Left ventricle myocardium inferior (tissue), 1 donor: ENCODE measurements at regions not wholly inside any gene's neighbourhood (a gene's known extent, or its start where the extent isn't known, plus 50 kb on each side); places are given as distances from the start of the nearest gene placed in this dataset.

Experiments
- DNase-seq: peaks from one replicate; pipeline ENCODE4 v3.0.0-alpha.2; 2020
- H3K27ac ChIP-seq: fragments of 200-600 bp; replicated peaks from 2 replicates; pipeline ENCODE4 v1.8.0; 2021
- H3K27me3 ChIP-seq: fragments of 200-600 bp; 2 replicates; pipeline ENCODE4 v1.8.0; 2021; ENCODE audit warnings: low read depth
- H3K36me3 ChIP-seq: fragments of 200-600 bp; 2 replicates; pipeline ENCODE4 v1.8.0; 2021
- H3K4me1 ChIP-seq: fragments of 200-600 bp; 2 replicates; pipeline ENCODE4 v1.8.0; 2021
- H3K4me3 ChIP-seq: fragments of 200-600 bp; 2 replicates; pipeline ENCODE4 v1.8.0; 2021; ENCODE audit warnings: mild to moderate bottlenecking, moderate library complexity
- H3K9me3 ChIP-seq: fragments of 200-600 bp; replicated peaks from 2 replicates; pipeline ENCODE4 v1.8.0; 2021
- intact Hi-C: fragments of 100-400 bp; cut with micrococcal nuclease; formaldehyde crosslinking; loops from one replicate; pipeline ENCODE4 v1.11.0; 2022
- TF ChIP-seq, protein P1 (sequence below): fragments of 200-600 bp; IDR thresholded peaks from 2 replicates; pipeline ENCODE4 v1.8.0; 2021; ENCODE audit warnings: antibody characterized with exemption, mild to moderate bottlenecking, borderline replicate concordance
- donor health status: DM: no; HTN: yes; CAD: no; lungs with severe emphysema.

DNA sequence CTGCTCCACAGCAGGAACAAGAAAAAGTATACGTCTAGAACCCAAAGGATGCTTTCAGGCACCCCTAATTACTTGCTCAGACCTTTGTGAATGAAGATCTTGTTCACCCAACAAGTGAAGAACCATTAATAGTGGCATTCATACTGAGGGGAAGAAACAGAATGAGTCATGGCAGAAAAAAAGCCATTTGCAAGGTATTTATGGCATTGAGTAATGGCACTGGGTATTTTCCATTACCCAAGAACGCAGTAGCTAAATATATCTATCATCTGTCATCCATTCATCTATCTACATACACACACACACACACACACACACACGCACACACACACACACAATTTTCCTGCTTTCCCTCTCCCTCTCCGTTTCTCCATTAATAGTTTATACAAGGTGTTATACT lies 56.4 kb upstream of the XIRP2 start:
- Histone ChIP-seq H3K27me3 (no peaks in the 10 kb centered on the region), H3K36me3 (no peaks in the 10 kb centered on the region), H3K4me3 (no peak overlapping the region), H3K9me3 (no peaks in the 10 kb centered on the region), H3K27ac (no peak overlapping the region), H3K4me1 (no peaks in the 10 kb centered on the region)
- DNase-seq = no peak
- TF ChIP-seq, protein P1, sequence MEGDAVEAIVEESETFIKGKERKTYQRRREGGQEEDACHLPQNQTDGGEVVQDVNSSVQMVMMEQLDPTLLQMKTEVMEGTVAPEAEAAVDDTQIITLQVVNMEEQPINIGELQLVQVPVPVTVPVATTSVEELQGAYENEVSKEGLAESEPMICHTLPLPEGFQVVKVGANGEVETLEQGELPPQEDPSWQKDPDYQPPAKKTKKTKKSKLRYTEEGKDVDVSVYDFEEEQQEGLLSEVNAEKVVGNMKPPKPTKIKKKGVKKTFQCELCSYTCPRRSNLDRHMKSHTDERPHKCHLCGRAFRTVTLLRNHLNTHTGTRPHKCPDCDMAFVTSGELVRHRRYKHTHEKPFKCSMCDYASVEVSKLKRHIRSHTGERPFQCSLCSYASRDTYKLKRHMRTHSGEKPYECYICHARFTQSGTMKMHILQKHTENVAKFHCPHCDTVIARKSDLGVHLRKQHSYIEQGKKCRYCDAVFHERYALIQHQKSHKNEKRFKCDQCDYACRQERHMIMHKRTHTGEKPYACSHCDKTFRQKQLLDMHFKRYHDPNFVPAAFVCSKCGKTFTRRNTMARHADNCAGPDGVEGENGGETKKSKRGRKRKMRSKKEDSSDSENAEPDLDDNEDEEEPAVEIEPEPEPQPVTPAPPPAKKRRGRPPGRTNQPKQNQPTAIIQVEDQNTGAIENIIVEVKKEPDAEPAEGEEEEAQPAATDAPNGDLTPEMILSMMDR = no peak
- intact Hi-C loops = no loop called here

DNA sequence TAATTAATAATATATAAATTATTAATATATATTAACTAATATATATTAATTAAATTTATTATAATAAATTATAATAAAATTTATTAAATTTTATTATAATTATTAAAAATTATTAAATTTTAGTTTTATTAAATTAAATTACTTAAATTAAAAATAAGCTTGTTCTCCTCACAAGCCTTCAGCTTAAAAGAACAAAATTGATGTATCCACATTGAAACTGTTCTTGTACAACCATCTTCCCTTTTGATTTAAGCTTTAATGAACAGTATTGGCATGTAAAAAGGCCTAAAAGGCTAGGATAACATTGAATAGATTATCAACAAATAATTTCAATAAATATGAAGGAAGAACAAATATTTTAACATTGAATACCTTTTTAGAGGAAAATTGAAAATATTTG lies 62.4 kb upstream of the XIRP2 start:
- Histone ChIP-seq H3K27ac (no peak overlapping the region), H3K9me3 (peaks cover 6% of the 10 kb centered on the region), H3K4me3 (no peak overlapping the region), H3K27me3 (no peaks in the 10 kb centered on the region), H3K4me1 (no peaks in the 10 kb centered on the region), H3K36me3 (no peaks in the 10 kb centered on the region)
- TF ChIP-seq, protein P1 = no peak
- intact Hi-C loops = no loop called here
- DNase-seq = no peak

DNA sequence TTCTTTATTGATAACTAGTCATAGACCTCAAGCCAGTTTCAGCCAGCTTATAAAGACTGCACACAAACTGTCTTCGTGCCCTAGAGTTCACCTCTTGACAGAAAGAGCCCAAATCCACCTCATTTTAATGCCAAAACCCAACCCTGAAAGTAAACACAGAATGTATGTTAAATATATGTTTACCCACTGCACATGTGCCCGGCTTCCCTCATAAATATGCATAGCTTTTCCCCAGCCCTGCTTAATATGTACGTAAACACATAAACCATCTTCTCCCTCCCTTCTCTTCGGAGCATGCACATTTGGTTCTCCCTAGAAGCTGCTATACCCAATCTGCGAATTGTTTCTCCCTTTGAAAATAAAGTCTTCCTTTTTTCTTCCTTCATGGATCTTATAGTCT lies 73.9 kb upstream of the XIRP2 start:
- H3K27me3 ChIP-seq = no peaks in the 10 kb centered on the region
- no peak overlapping the region for H3K4me3 ChIP-seq
- peaks cover 10% of the 10 kb centered on the region for H3K9me3 ChIP-seq
- H3K36me3 ChIP-seq = no peaks in the 10 kb centered on the region
- no peak for DNase-seq
- H3K27ac ChIP-seq = no peak overlapping the region
- no peaks in the 10 kb centered on the region for H3K4me1 ChIP-seq
- intact Hi-C loops = no loop called here
- TF ChIP-seq, protein P1 = no peak

DNA sequence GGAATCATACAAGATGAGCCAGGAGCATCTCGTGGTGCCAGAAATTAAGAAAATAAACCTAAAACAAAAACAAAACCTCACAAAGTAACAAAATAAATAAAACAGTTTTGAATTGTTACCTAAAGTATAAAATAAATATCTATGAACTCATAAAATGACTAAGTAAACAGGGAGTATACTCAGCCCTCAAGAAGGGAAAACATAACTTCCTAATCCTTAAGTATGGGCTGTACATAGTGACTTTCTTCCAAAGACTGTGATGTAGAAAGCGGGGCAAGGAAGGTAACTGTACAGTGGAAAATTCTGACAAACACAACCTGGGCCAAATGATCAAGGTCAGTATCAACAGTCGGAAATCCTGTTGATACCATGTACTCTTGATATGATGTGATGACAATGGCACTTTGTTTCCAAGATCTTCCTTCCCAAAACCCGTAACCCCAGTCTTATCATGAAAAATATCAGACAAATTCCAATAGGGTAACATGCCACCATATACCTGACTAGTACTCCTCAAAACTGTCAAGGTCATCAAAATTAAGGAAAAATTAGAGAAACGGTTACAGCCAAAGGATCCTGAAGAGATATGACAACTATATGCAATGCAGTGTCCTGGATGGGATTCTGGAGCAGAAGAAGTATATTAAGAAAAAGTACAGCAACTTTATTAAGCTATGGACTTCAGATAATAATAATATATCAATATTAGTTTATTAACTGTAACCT lies 76.0 kb upstream of the XIRP2 start:
- Histone ChIP-seq H3K27me3 (no peaks in the 10 kb centered on the region), H3K9me3 (peaks cover 10% of the 10 kb centered on the region), H3K27ac (no peak overlapping the region), H3K36me3 (no peaks in the 10 kb centered on the region), H3K4me1 (no peaks in the 10 kb centered on the region), H3K4me3 (no peak overlapping the region)
- TF ChIP-seq, protein P1 = no peak
- DNase-seq = no peak
- intact Hi-C loops = no loop called here

DNA sequence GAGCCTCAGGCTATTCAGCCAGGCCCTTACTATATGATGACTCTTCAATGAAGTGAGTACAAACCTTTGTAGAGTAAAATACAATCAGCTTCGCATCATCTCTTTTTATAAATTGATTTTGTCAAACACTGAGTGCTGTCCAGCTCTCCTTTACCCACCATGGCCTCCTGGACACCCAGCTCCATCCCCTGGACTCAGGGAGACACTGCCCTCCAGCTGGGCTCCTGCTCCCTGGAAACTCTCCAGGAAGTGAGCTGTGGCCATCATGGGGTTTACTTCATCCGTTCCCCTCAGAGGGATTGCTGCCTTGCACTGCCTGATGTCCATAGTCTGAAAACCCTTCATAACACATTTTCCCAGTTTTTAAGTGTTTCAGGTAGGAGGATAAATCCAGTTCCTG lies 82.5 kb upstream of the XIRP2 start:
- peaks cover 3% of the 10 kb centered on the region for H3K4me1 ChIP-seq
- TF ChIP-seq, protein P1 = no peak
- no peak overlapping the region for H3K27ac ChIP-seq
- intact Hi-C loops = no loop called here
- H3K27me3 ChIP-seq = no peaks in the 10 kb centered on the region
- H3K36me3 ChIP-seq = no peaks in the 10 kb centered on the region
- DNase-seq = no peak
- H3K4me3 ChIP-seq = no peak overlapping the region
- peaks cover 13% of the 10 kb centered on the region for H3K9me3 ChIP-seq
